IMR-90 (cell line): ENCODE measurements at regions not wholly inside any gene's neighbourhood (a gene's known extent, or its start where the extent isn't known, plus 50 kb on each side); places are given as distances from the start of the nearest gene placed in this dataset.
A peak's percentile ranks its signal among the peaks of the same experiment; 100 is the strongest.

Experiments used
- ATAC-seq: fragments of 200-7000 bp; cut with Tn5 transposase; 2 replicates; pipeline ENCODE4 v1.9.1; 2020; ENCODE audit warnings: low read depth, mild to moderate bottlenecking, moderate library complexity
- BruUV-seq: library from RNA; stranded (reverse); fragments of 400-500 nt; replicated peaks from 2 replicates; lab custom pipeline; 2021; lab: Mats Ljungman, UMichigan
- CTCF ChIA-PET: fragments of 300-600 bp; formaldehyde crosslinking; extraction: SDS; loops from one replicate; lab custom pipeline; 2021; ENCODE audit warnings: antibody characterized with exemption; lab: Yijun Ruan, JAX
- POLR2A ChIA-PET: fragments of 300-600 bp; sonication (Branson Sonifier 250); formaldehyde crosslinking; loops from one replicate; lab custom pipeline; 2022; ENCODE audit warnings: antibody characterized with exemption; ENCODE audit not compliant: unreplicated experiment; lab: Charles Lee
- DNase-seq: peaks from one replicate; pipeline ENCODE4 v3.0.0; 2013
- H2AFZ ChIP-seq: replicated peaks from 2 replicates; pipeline ENCODE3; 2013; ENCODE audit warnings: low read length, mild to moderate bottlenecking; ENCODE audit not compliant: poor library complexity
- H2AK5ac ChIP-seq: 2 replicates; pipeline ENCODE4 v1.6.1; 2013; ENCODE audit warnings: low read depth, low read length, inconsistent platforms
- H2AK9ac ChIP-seq: replicated peaks from 2 replicates; pipeline ENCODE3; 2013; ENCODE audit warnings: mild to moderate bottlenecking, low read depth, low read length, moderate library complexity; ENCODE audit not compliant: poor library complexity
- H2BK120ac ChIP-seq: 2 replicates; pipeline ENCODE4 v1.6.1; 2013; ENCODE audit warnings: low read depth, low read length, inconsistent platforms
- H2BK15ac ChIP-seq: 3 replicates; pipeline ENCODE4 v1.6.1; 2013; ENCODE audit warnings: low read depth, low read length, inconsistent platforms
- H2BK20ac ChIP-seq: 2 replicates; pipeline ENCODE4 v1.6.1; 2013; ENCODE audit warnings: low read depth, mild to moderate bottlenecking, inconsistent platforms, low read length, moderate library complexity
- H2BK5ac ChIP-seq: 2 replicates; pipeline ENCODE4 v1.6.1; 2013; ENCODE audit warnings: mild to moderate bottlenecking, low read depth, low read length, inconsistent platforms; ENCODE audit not compliant: poor library complexity, severe bottlenecking
- H3K14ac ChIP-seq: replicated peaks from 2 replicates; pipeline ENCODE4 v1.6.1; 2013; ENCODE audit warnings: low read depth, low read length, inconsistent platforms
- H3K18ac ChIP-seq: 2 replicates; pipeline ENCODE4 v1.6.1; 2013; ENCODE audit warnings: low read depth, low read length, control low read depth
- H3K23ac ChIP-seq: 2 replicates; pipeline ENCODE4 v1.6.1; 2013; ENCODE audit warnings: low read depth, low read length, inconsistent platforms
- H3K27ac ChIP-seq: 2 replicates; pipeline ENCODE4 v1.5.1; 2013; ENCODE audit warnings: mild to moderate bottlenecking, control low read depth, low read length; ENCODE audit not compliant: insufficient read depth
- H3K27me3 ChIP-seq: 2 replicates; pipeline ENCODE4 v1.6.1; 2013; ENCODE audit warnings: low read length; ENCODE audit not compliant: control insufficient read depth, insufficient read depth
- H3K36me3 ChIP-seq: 2 replicates; pipeline ENCODE4 v1.6.1; 2013; ENCODE audit warnings: low read length, mixed read lengths; ENCODE audit not compliant: control insufficient read depth, insufficient read depth
- H3K4ac ChIP-seq: 2 replicates; pipeline ENCODE4 v1.6.1; 2013; ENCODE audit warnings: low read depth, low read length, inconsistent platforms
- H3K4me1 ChIP-seq: 2 replicates; pipeline ENCODE4 v1.6.1; 2013; ENCODE audit warnings: low read length, mixed read lengths; ENCODE audit not compliant: control insufficient read depth, insufficient read depth
- H3K4me2 ChIP-seq: 2 replicates; pipeline ENCODE4 v1.6.1; 2013; ENCODE audit warnings: low read depth, mild to moderate bottlenecking, control low read depth, low read length, moderate library complexity
- H3K4me3 ChIP-seq: 2 replicates; pipeline ENCODE4 v1.5.1; 2013; ENCODE audit warnings: low read depth, mild to moderate bottlenecking, control low read depth, low read length, moderate library complexity; ENCODE audit not compliant: insufficient read depth
- H3K56ac ChIP-seq: 2 replicates; pipeline ENCODE4 v1.6.1; 2013; ENCODE audit warnings: low read length, inconsistent platforms; ENCODE audit not compliant: insufficient read depth; ENCODE audit errors: extremely low read depth
- H3K79me1 ChIP-seq, 2 experiments: 2 replicates each; pipeline ENCODE4 v1.6.1; 2013; ENCODE audit warnings: low read length in 2 of 2, inconsistent platforms in 1 of 2, low read depth in 1 of 2
- H3K9ac ChIP-seq: 2 replicates; pipeline ENCODE4 v1.6.1; 2013; ENCODE audit warnings: low read depth, low read length, control low read depth
- H3K9me1 ChIP-seq: 2 replicates; pipeline ENCODE4 v1.6.1; 2013; ENCODE audit warnings: low read length, inconsistent platforms; ENCODE audit not compliant: insufficient read depth
- H3K9me3 ChIP-seq: 2 replicates; pipeline ENCODE4 v1.6.1; 2013; ENCODE audit warnings: low read length; ENCODE audit not compliant: control insufficient read depth, insufficient read depth
- H4K20me1 ChIP-seq: 2 replicates; pipeline ENCODE4 v1.6.1; 2013; ENCODE audit warnings: low read length, inconsistent platforms; ENCODE audit not compliant: insufficient read depth
- H4K5ac ChIP-seq: 2 replicates; pipeline ENCODE4 v1.6.1; 2013; ENCODE audit warnings: mild to moderate bottlenecking, low read depth, low read length, control low read depth
- H4K8ac ChIP-seq, 2 experiments: 2 replicates each; pipeline ENCODE4 v1.6.1; 2013; ENCODE audit warnings: low read depth in 2 of 2, low read length in 2 of 2, control low read depth in 1 of 2, inconsistent platforms in 1 of 2
- H4K91ac ChIP-seq: 2 replicates; pipeline ENCODE4 v1.6.1; 2013; ENCODE audit warnings: low read depth, low read length, inconsistent platforms; ENCODE audit not compliant: insufficient read depth
- BHLHE40 ChIP-seq: fragments of 150-350 bp; IDR thresholded peaks from 2 replicates; pipeline ENCODE4 v1.6.1; 2016; ENCODE audit warnings: mild to moderate bottlenecking, low read depth, low read length
- CEBPB ChIP-seq: IDR thresholded peaks from 2 replicates; pipeline ENCODE4 v1.6.1; 2012; ENCODE audit warnings: low read depth, low read length, improper control_type of control experiment
- NFE2L2 ChIP-seq: fragments of 150-350 bp; IDR thresholded peaks from 2 replicates; pipeline ENCODE4 v1.6.1; 2016; ENCODE audit warnings: low read depth, mild to moderate bottlenecking, low read length
- WGBS, 2 experiments: methylation state at CpG; one replicate each; pipeline versions ENCODE4 v1.1.5 to v1.1.7; 2013; ENCODE audit warnings: missing lambda C conversion rate in 2 of 2; ENCODE audit not compliant: insufficient read length in 1 of 2; ENCODE audit errors: extremely low coverage in 2 of 2; 5-methylcytosine and 5-hydroxymethylcytosine counted together
- dilution Hi-C: fragments of 300-500 bp; cut with HindIII; formaldehyde crosslinking; loops from one replicate; pipeline ENCODE4 v1.14.3; 2018; ENCODE audit warnings: low sequenced_read_pairs; ENCODE audit not compliant: unreplicated experiment
- in situ Hi-C: fragments of 300-500 bp; cut with MboI; formaldehyde crosslinking; loops from 3 replicates; pipeline ENCODE4 v1.14.3; 2019; ENCODE audit warnings: low sequenced_read_pairs, inconsistent platforms, mixed read lengths
- intact Hi-C: fragments of 100-400 bp; cut with micrococcal nuclease; formaldehyde crosslinking; loops from 2 replicates; pipeline ENCODE4 v1.10.0; 2022

DNA sequence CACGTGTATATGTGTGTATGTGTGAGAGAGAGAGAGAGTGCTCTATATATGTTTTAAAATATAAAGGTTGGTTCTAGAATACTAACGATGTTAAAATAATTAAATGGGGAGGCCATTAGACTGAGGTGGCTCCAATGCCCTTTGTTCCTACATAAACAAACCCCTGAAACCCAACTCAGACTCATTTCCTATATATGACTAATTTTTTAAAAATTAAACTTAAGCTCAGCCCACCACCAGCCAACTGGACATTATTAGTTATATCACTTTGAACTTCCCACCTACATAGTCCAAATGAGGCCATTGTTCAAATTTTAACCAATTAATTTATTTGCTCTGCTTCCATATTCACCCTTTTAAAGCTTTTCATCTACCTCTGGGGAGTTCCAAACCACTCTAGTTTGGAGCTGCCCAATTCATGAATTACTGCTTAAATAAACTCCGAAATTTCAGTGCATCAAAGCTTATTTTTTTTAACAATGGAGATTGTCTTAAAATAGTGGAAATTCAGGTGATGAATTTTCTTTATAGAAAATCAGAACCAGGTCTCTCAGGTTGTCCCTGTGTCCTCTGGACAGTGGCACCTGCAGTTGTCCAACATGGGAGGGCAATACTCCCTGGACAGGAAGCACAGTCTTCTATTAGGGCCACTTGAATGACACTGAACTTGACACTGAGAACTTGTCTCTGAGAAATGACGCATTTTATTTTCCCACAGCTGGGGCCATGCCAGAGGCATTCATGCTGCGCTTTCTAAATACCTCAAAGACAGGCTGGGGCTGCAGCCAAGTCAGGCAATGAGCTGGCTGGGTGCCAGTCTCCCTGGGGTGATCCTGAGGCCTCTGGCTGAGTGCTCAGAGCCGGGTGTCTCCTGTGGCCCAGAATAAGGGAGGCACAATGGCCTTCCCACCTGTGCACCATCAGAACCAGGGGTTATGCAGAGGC is 109.5 kb upstream of the TMEM72 start:
- TF ChIP-seq NFE2L2: no peak
- TF ChIP-seq BHLHE40: 0 out of 2 replicates have a peak, but pooled peaks have one; percentile 29
- peak; percentile 40; the same call in 1 of the 2 replicates for TF ChIP-seq CEBPB
- H3K9ac ChIP-seq: no peak overlapping the region
- no peaks in the 10 kb centered on the region for H3K27me3 ChIP-seq
- no peaks in the 10 kb centered on the region for H3K79me1 ChIP-seq
- H3K14ac ChIP-seq: no peak overlapping the region
- H3K18ac ChIP-seq: no peak overlapping the region
- H4K91ac ChIP-seq: peak overlapping the region; percentile 66; the same call in 1 of the 2 replicates
- in situ Hi-C loops: no loop called here
- no peak overlapping the region for H3K23ac ChIP-seq
- CTCF ChIA-PET: interaction anchor here (0.7 to 1.2 kb wide), 2 partner anchors 9 to 415 kb away, joined by 3 read pairs; no protein-coding TSS in a partner anchor
- H3K4me2 ChIP-seq: no peak overlapping the region
- H2BK120ac ChIP-seq: peak overlapping the region; percentile 71
- H2BK5ac ChIP-seq: peak overlapping the region; percentile 30
- no peaks in the 10 kb centered on the region for H3K36me3 ChIP-seq
- H2AK5ac ChIP-seq: no peak overlapping the region; the same call in 1 of the 2 replicates
- peak overlapping the region; percentile 63 for H2AFZ ChIP-seq
- intact Hi-C loops: loop anchor here (5.0 kb wide), 1 partner anchor 831 kb away; no protein-coding TSS in a partner anchor
- peak overlapping the region; percentile 12 for H2AK9ac ChIP-seq
- H2BK20ac ChIP-seq: peak overlapping the region; percentile 50; the same call in 1 of the 2 replicates
- no peaks in the 10 kb centered on the region for H4K20me1 ChIP-seq
- H3K27ac ChIP-seq: no peak overlapping the region; the same call in 1 of the 2 replicates
- DNase-seq (peak; percentile 97), ATAC-seq (peak; percentile 77)
- dilution Hi-C loops: no loop called here
- peak overlapping the region; percentile 32 to 58; a peak in 1 of 4 replicates for H4K8ac ChIP-seq
- H2BK15ac ChIP-seq: 0 out of 3 replicates have a peak overlapping the region, but pooled peaks have one; percentile 65
- POLR2A ChIA-PET: no interaction called here
- no TSS peak for BruUV-seq
- no peaks in the 10 kb centered on the region for H3K9me3 ChIP-seq
- H3K4ac ChIP-seq: peak overlapping the region; percentile 60
- 0 out of 2 replicates have a peak overlapping the region, but pooled peaks have one; percentile 11 for H3K56ac ChIP-seq
- H3K4me1 ChIP-seq: 0 out of 2 replicates have a peak, but pooled peaks cover 3% of the 10 kb centered on the region
- H3K4me3 ChIP-seq: no peak overlapping the region
- H4K5ac ChIP-seq: no peak overlapping the region
- WGBS, 2 experiments: no CpG with 5 or more reads among the region's 6 CpGs
- peaks cover 13% of the 10 kb centered on the region; the same call in 1 of the 2 replicates for H3K9me1 ChIP-seq
